GM10248 (cell line): ENCODE measurements at regions not wholly inside any gene's neighbourhood (a gene's known extent, or its start where the extent isn't known, plus 50 kb on each side); places are given as distances from the start of the nearest gene placed in this dataset.

Experiments used
- CTCF ChIA-PET: fragments of 300-600 bp; sonication (Branson Sonifier 250); formaldehyde crosslinking; extraction: SDS; loops from one replicate; lab custom pipeline; 2021; ENCODE audit warnings: antibody characterized with exemption; lab: Yijun Ruan, JAX
- POLR2A ChIA-PET: fragments of 350-650 bp; sonication (Branson Sonifier 250); formaldehyde crosslinking; extraction: SDS; loops from one replicate; lab custom pipeline; 2020; ENCODE audit warnings: antibody characterized with exemption; lab: Yijun Ruan, JAX
- DNase-seq: peaks from one replicate; pipeline ENCODE4 v3.0.0; 2012; ENCODE audit errors: extremely low spot score
- CTCF ChIP-seq: IDR thresholded peaks from 2 replicates; pipeline ENCODE4 v1.5.1; 2012; ENCODE audit warnings: mild to moderate bottlenecking, low read depth; ENCODE audit errors: extremely low read depth, missing control alignments, control extremely low read depth

- no peak for DNase-seq
- POLR2A ChIA-PET = no interaction called here
- TF ChIP-seq CTCF = no peak
- CTCF ChIA-PET = interaction anchor here (0.9 to 2.3 kb wide), 5 partner anchors 9 to 22 kb away, joined by 3 to 11 read pairs (median 5); no protein-coding TSS in a partner anchor
Observed at GRCh38 chr18:10261344-10262276, 192.8 kb upstream of the APCDD1 start.

GRCh38 chr18:10262566-10262965, 191.9 kb upstream of the APCDD1 start:
- CTCF ChIA-PET = interaction anchor here (1.2 to 2.3 kb wide), 5 partner anchors 10 to 21 kb away, joined by 4 to 11 read pairs (median 5); no protein-coding TSS in a partner anchor
- TF ChIP-seq CTCF = no peak
- DNase-seq = no peak
- POLR2A ChIA-PET = no interaction called here

GRCh38 chr18:10264260-10264659, 190.2 kb upstream of the APCDD1 start:
- POLR2A ChIA-PET = no interaction called here
- CTCF ChIA-PET = interaction anchor here (1.1 to 1.9 kb wide), 2 partner anchors 11 to 12 kb away, joined by 3 to 7 read pairs; no protein-coding TSS in a partner anchor
- DNase-seq = no peak
- TF ChIP-seq CTCF = no peak

GRCh38 chr18:10265560-10266333, 188.7 kb upstream of the APCDD1 start:
- POLR2A ChIA-PET = no interaction called here
- TF ChIP-seq CTCF = no peak
- no peak for DNase-seq
- CTCF ChIA-PET = interaction anchor here (1.9 kb wide), 1 partner anchor 10 kb away, joined by 7 read pairs; no protein-coding TSS in a partner anchor

- DNase-seq = no peak
- CTCF ChIA-PET = no interaction called here
- TF ChIP-seq CTCF = no peak
- POLR2A ChIA-PET = no interaction called here
Observed at GRCh38 chr18:10266334-10266590, 188.2 kb upstream of the APCDD1 start.

- CTCF ChIA-PET = interaction anchor here (0.8 to 2.4 kb wide), 3 partner anchors 9 to 12 kb away, joined by 3 to 9 read pairs (median 3); no protein-coding TSS in a partner anchor
- TF ChIP-seq CTCF = no peak
- POLR2A ChIA-PET = no interaction called here
- no peak for DNase-seq
Observed at GRCh38 chr18:10269261-10269660, 185.2 kb upstream of the APCDD1 start.
